Astrocyte (in vitro differentiated cells and primary cell): ENCODE measurements at regions not wholly inside any gene's neighbourhood (a gene's known extent, or its start where the extent isn't known, plus 50 kb on each side); places are given as distances from the start of the nearest gene placed in this dataset.

ENCODE experiments used
- DNase-seq: peaks from one replicate; pipeline ENCODE4 v3.0.0-alpha.2; 2010; ENCODE audit warnings: low read depth
- FAIRE-seq: peaks from 2 replicates; lab custom pipeline; 2011; peaks lifted over from hg19 to GRCh38; lab: Jason Lieb, UNC
- H2AFZ ChIP-seq: 2 replicates; pipeline ENCODE4 v1.6.0; 2012; ENCODE audit warnings: low read depth, low read length, inconsistent platforms
- H3K27ac ChIP-seq: 2 replicates; pipeline ENCODE4 v1.5.1; 2011; ENCODE audit warnings: low read depth, low read length, inconsistent platforms
- H3K27me3 ChIP-seq: 2 replicates; pipeline ENCODE4 v1.6.0; 2011; ENCODE audit warnings: low read length, inconsistent platforms; ENCODE audit not compliant: insufficient read depth
- H3K36me3 ChIP-seq: 2 replicates; pipeline ENCODE4 v1.5.1; 2011; ENCODE audit warnings: low read length, inconsistent platforms; ENCODE audit not compliant: insufficient read depth
- H3K4me1 ChIP-seq: 2 replicates; pipeline ENCODE4 v1.5.1; 2011; ENCODE audit warnings: low read length, inconsistent platforms; ENCODE audit not compliant: insufficient read depth
- H3K4me2 ChIP-seq: 2 replicates; pipeline ENCODE4 v1.6.0; 2012; ENCODE audit warnings: low read length, inconsistent platforms
- H3K4me3 ChIP-seq: 2 replicates; pipeline ENCODE4 v1.5.1; 2011; ENCODE audit warnings: low read depth, mild to moderate bottlenecking, low read length, inconsistent platforms; ENCODE audit not compliant: insufficient read depth
- H3K79me2 ChIP-seq: 2 replicates; pipeline ENCODE4 v1.6.0; 2012; ENCODE audit warnings: mild to moderate bottlenecking, low read length, inconsistent platforms; ENCODE audit not compliant: insufficient read depth
- H3K9ac ChIP-seq: 2 replicates; pipeline ENCODE4 v1.6.0; 2012; ENCODE audit warnings: mild to moderate bottlenecking, low read length, inconsistent platforms
- H3K9me3 ChIP-seq: 2 replicates; pipeline ENCODE4 v1.5.1; 2012; ENCODE audit warnings: low read depth, mild to moderate bottlenecking, low read length, inconsistent platforms; ENCODE audit not compliant: insufficient read depth
- H4K20me1 ChIP-seq: 2 replicates; pipeline ENCODE4 v1.6.0; 2012; ENCODE audit warnings: low read length, inconsistent platforms; ENCODE audit not compliant: insufficient read depth
- H3K27ac Mint-ChIP-seq: one replicate; pipeline ENCODE4 v1.8.0; 2021; ENCODE audit warnings: mild to moderate bottlenecking, mixed read lengths; ENCODE audit not compliant: unreplicated experiment
- H3K27me3 Mint-ChIP-seq: one replicate; pipeline ENCODE4 v1.8.0; 2021; ENCODE audit warnings: low read depth, mixed read lengths; ENCODE audit not compliant: unreplicated experiment
- H3K36me3 Mint-ChIP-seq: one replicate; pipeline ENCODE4 v1.8.0; 2021; ENCODE audit warnings: low read depth, mixed read lengths; ENCODE audit not compliant: unreplicated experiment
- H3K4me1 Mint-ChIP-seq: one replicate; pipeline ENCODE4 v1.8.0; 2021; ENCODE audit warnings: low read depth, mixed read lengths; ENCODE audit not compliant: unreplicated experiment
- H3K4me3 Mint-ChIP-seq: one replicate; pipeline ENCODE4 v1.8.0; 2021; ENCODE audit warnings: mild to moderate bottlenecking, moderate library complexity, mixed read lengths; ENCODE audit not compliant: unreplicated experiment
- H3K9me3 Mint-ChIP-seq: one replicate; pipeline ENCODE4 v1.8.0; 2021; ENCODE audit warnings: mild to moderate bottlenecking, mixed read lengths; ENCODE audit not compliant: unreplicated experiment
- EZH2 ChIP-seq: IDR thresholded peaks from 2 replicates; pipeline ENCODE4 v1.6.1; 2012; ENCODE audit warnings: mild to moderate bottlenecking, low read length, inconsistent platforms; ENCODE audit not compliant: insufficient read depth
- TF ChIP-seq, protein P1 (sequence below): IDR thresholded peaks from 2 replicates; pipeline ENCODE4 v1.5.1; 2011; ENCODE audit warnings: low read depth, mild to moderate bottlenecking, inconsistent platforms, low read length, moderate library complexity; ENCODE audit not compliant: insufficient read depth

DNA sequence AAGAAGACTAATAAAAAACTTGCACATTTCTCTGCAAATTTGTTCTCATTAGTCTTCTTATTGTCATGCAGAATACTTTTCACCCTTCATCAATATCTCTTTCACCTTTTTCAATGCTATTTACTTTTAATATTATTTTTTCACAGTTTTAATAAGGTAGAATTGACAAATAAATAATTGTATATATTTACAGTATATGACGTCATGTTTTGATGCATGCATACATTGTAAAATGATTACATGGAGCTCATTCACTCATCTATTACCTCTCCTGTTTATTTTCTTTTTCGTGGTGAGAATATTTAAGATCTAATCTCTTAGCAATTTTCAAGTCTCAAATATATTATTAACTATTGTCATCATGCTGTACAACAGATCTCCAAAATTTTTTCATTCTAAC, 658.2 kb upstream of the MKI67 start:
- Mint-ChIP-seq H3K4me3 (no peak overlapping the region), H3K9me3 (no peaks in the 10 kb centered on the region), H3K27ac (no peak overlapping the region), H3K4me1 (no peaks in the 10 kb centered on the region), H3K27me3 (no peaks in the 10 kb centered on the region), H3K36me3 (no peaks in the 10 kb centered on the region)
- Histone ChIP-seq H2AFZ (no peak overlapping the region), H3K4me2 (no peak overlapping the region), H3K4me1 (no peaks in the 10 kb centered on the region), H4K20me1 (no peaks in the 10 kb centered on the region), H3K9ac (no peak overlapping the region), H3K4me3 (no peak overlapping the region), H3K36me3 (no peaks in the 10 kb centered on the region), H3K27ac (no peak overlapping the region), H3K79me2 (no peaks in the 10 kb centered on the region), H3K9me3 (peaks cover 4% of the 10 kb centered on the region), H3K27me3 (no peaks in the 10 kb centered on the region)
- no peak for TF ChIP-seq EZH2
- TF ChIP-seq, protein P1, sequence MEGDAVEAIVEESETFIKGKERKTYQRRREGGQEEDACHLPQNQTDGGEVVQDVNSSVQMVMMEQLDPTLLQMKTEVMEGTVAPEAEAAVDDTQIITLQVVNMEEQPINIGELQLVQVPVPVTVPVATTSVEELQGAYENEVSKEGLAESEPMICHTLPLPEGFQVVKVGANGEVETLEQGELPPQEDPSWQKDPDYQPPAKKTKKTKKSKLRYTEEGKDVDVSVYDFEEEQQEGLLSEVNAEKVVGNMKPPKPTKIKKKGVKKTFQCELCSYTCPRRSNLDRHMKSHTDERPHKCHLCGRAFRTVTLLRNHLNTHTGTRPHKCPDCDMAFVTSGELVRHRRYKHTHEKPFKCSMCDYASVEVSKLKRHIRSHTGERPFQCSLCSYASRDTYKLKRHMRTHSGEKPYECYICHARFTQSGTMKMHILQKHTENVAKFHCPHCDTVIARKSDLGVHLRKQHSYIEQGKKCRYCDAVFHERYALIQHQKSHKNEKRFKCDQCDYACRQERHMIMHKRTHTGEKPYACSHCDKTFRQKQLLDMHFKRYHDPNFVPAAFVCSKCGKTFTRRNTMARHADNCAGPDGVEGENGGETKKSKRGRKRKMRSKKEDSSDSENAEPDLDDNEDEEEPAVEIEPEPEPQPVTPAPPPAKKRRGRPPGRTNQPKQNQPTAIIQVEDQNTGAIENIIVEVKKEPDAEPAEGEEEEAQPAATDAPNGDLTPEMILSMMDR = no peak
- FAIRE-seq (no peak), DNase-seq (no peak)

DNA sequence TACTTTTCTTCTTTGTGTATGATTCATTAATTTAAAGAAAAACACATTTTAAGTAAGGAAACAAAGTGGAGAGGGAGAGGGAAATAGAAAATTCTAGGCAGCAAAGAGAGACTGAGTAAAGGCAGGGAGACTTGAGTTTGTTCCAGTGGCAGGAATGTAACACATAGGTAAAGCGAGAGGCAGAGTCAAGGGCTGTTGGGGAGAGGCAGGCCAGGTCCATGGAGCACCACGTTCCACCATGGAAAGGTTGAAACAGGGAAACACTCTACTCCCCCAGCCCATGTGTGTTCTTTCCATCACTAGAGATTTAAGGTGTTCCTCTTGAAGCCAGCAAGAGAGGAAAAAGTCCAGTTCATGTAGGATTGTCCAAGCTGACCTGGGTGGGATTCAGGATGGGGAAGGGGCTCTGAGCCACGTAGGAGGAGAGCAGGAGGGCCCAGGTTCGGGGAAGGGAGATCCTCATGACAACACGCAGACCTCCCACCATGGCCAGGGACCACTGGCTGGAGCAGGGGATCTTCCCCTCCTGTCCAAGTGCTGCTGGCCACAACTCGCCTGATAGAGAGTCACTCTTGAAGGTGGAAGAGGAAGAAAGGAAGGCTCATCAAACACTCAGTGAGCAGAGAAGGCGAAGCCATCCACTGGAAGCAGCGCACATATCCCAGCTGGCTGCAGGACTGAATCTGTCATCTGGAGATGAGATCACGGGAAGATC, 666.4 kb upstream of the MKI67 start:
- Histone ChIP-seq H3K9ac (no peak overlapping the region), H3K4me3 (no peak overlapping the region), H3K79me2 (no peaks in the 10 kb centered on the region), H3K9me3 (no peaks in the 10 kb centered on the region), H2AFZ (no peak overlapping the region), H3K27me3 (no peaks in the 10 kb centered on the region), H4K20me1 (no peaks in the 10 kb centered on the region), H3K36me3 (no peaks in the 10 kb centered on the region), H3K4me1 (no peaks in the 10 kb centered on the region), H3K4me2 (no peak overlapping the region), H3K27ac (no peak overlapping the region)
- H3K36me3 Mint-ChIP-seq = no peaks in the 10 kb centered on the region
- no peak for DNase-seq
- no peak for TF ChIP-seq EZH2
- TF ChIP-seq, protein P1 = no peak
- no peak overlapping the region for H3K4me3 Mint-ChIP-seq
- H3K27ac Mint-ChIP-seq = no peak overlapping the region
- FAIRE-seq = no peak
- no peaks in the 10 kb centered on the region for H3K9me3 Mint-ChIP-seq
- peaks cover 12% of the 10 kb centered on the region for H3K27me3 Mint-ChIP-seq
- no peaks in the 10 kb centered on the region for H3K4me1 Mint-ChIP-seq
